ENCODE measurements at regions not wholly inside any gene's neighbourhood (a gene's known extent, or its start where the extent isn't known, plus 50 kb on each side); places are given as distances from the start of the nearest gene placed in this dataset. TPM values are rescaled to one million over a fixed set of nuclear protein-coding genes. Genes with fewer than 3 reads are reported as not detected.

- H3K27me3 Mint-ChIP-seq (ENCODE audit: low read depth, unreplicated experiment), result no peaks in the 10 kb centered on the region
- DNase-seq (ENCODE audit: low read depth) (no peak), FAIRE-seq (no peak)
- no peaks in the 10 kb centered on the region for H3K4me1 Mint-ChIP-seq (ENCODE audit: low read depth, unreplicated experiment)
- no peaks in the 10 kb centered on the region for H4K20me1 ChIP-seq (ENCODE audit: insufficient read depth, low read length)
- no peak overlapping the region for H2AFZ ChIP-seq (ENCODE audit: low read depth, low read length)
- no peak overlapping the region for H3K4me3 ChIP-seq (ENCODE audit: insufficient read depth, low read depth, low read length)
- H3K9me3 Mint-ChIP-seq (ENCODE audit: unreplicated experiment), result no peaks in the 10 kb centered on the region
- no peak overlapping the region for H3K4me3 Mint-ChIP-seq (ENCODE audit: unreplicated experiment)
- H3K4me2 ChIP-seq (ENCODE audit: low read length), result no peak overlapping the region
- H3K9me3 ChIP-seq (ENCODE audit: insufficient read depth, low read depth, low read length), result no peaks in the 10 kb centered on the region
- H3K27ac Mint-ChIP-seq (ENCODE audit: unreplicated experiment), result no peak overlapping the region
- H3K4me1 ChIP-seq (ENCODE audit: insufficient read depth, low read length), result no peaks in the 10 kb centered on the region
- H3K79me2 ChIP-seq (ENCODE audit: insufficient read depth, low read length), result no peaks in the 10 kb centered on the region
- no peak overlapping the region for H3K9ac ChIP-seq (ENCODE audit: low read length)
- no peaks in the 10 kb centered on the region for H3K27me3 ChIP-seq (ENCODE audit: insufficient read depth, low read length)
- H3K36me3 ChIP-seq (ENCODE audit: insufficient read depth, low read length), result no peaks in the 10 kb centered on the region
- no peaks in the 10 kb centered on the region for H3K36me3 Mint-ChIP-seq (ENCODE audit: low read depth, unreplicated experiment)
- TF ChIP-seq EZH2 (IDR thresholded peaks at IDR 0.05; ENCODE audit: insufficient read depth, low read length), result no peak
- TF ChIP-seq, protein P1, sequence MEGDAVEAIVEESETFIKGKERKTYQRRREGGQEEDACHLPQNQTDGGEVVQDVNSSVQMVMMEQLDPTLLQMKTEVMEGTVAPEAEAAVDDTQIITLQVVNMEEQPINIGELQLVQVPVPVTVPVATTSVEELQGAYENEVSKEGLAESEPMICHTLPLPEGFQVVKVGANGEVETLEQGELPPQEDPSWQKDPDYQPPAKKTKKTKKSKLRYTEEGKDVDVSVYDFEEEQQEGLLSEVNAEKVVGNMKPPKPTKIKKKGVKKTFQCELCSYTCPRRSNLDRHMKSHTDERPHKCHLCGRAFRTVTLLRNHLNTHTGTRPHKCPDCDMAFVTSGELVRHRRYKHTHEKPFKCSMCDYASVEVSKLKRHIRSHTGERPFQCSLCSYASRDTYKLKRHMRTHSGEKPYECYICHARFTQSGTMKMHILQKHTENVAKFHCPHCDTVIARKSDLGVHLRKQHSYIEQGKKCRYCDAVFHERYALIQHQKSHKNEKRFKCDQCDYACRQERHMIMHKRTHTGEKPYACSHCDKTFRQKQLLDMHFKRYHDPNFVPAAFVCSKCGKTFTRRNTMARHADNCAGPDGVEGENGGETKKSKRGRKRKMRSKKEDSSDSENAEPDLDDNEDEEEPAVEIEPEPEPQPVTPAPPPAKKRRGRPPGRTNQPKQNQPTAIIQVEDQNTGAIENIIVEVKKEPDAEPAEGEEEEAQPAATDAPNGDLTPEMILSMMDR (IDR thresholded peaks at IDR 0.05; ENCODE audit: insufficient read depth, low read depth, low read length), result no peak
- H3K27ac ChIP-seq (ENCODE audit: low read depth, low read length), result no peak overlapping the region
Measured at GRCh38 chrX:140948827-140949226, 53.6 kb upstream of the SPANXB1 start.

- Histone ChIP-seq H4K20me1 (ENCODE audit: insufficient read depth, low read length) (no peaks in the 10 kb centered on the region), H3K4me3 (ENCODE audit: insufficient read depth, low read depth, low read length) (no peak overlapping the region), H3K27me3 (ENCODE audit: insufficient read depth, low read length) (no peaks in the 10 kb centered on the region), H3K79me2 (ENCODE audit: insufficient read depth, low read length) (no peaks in the 10 kb centered on the region), H2AFZ (ENCODE audit: low read depth, low read length) (no peak overlapping the region), H3K27ac (ENCODE audit: low read depth, low read length) (no peak overlapping the region), H3K9me3 (ENCODE audit: insufficient read depth, low read depth, low read length) (no peaks in the 10 kb centered on the region), H3K4me1 (ENCODE audit: insufficient read depth, low read length) (no peaks in the 10 kb centered on the region), H3K36me3 (ENCODE audit: insufficient read depth, low read length) (no peaks in the 10 kb centered on the region), H3K9ac (ENCODE audit: low read length) (no peak overlapping the region), H3K4me2 (ENCODE audit: low read length) (no peak overlapping the region)
- Mint-ChIP-seq H3K27me3 (ENCODE audit: low read depth, unreplicated experiment) (no peaks in the 10 kb centered on the region), H3K9me3 (ENCODE audit: unreplicated experiment) (no peaks in the 10 kb centered on the region), H3K36me3 (ENCODE audit: low read depth, unreplicated experiment) (no peaks in the 10 kb centered on the region), H3K4me1 (ENCODE audit: low read depth, unreplicated experiment) (no peaks in the 10 kb centered on the region), H3K4me3 (ENCODE audit: unreplicated experiment) (no peak overlapping the region), H3K27ac (ENCODE audit: unreplicated experiment) (no peak overlapping the region)
- DNase-seq (ENCODE audit: low read depth) (no peak), FAIRE-seq (no peak)
- TF ChIP-seq, protein P1 (IDR thresholded peaks at IDR 0.05; ENCODE audit: insufficient read depth, low read depth, low read length), result no peak
- TF ChIP-seq EZH2 (IDR thresholded peaks at IDR 0.05; ENCODE audit: insufficient read depth, low read length), result no peak
Measured at GRCh38 chrX:140949233-140949632, 53.2 kb upstream of the SPANXB1 start.

Small RNA genes lying in the stretch of these regions (microRNA-seq; reads per million reads assigned to microRNA genes)
- not detected for gene MIR320D2

Data from astrocyte (in vitro differentiated cells and primary cell).